HL-60 (cell line): ENCODE measurements at regions not wholly inside any gene's neighbourhood (a gene's known extent, or its start where the extent isn't known, plus 50 kb on each side); places are given as distances from the start of the nearest gene placed in this dataset.

ENCODE experiments used
- REST ChIP-seq: IDR thresholded peaks from 2 replicates; pipeline ENCODE4 v1.6.1; 2012; ENCODE audit warnings: low read depth; ENCODE audit not compliant: insufficient replicate concordance
- TF ChIP-seq, protein P1 (sequence below): IDR thresholded peaks from one replicate; pipeline ENCODE4 v1.5.1; 2011; ENCODE audit warnings: low read length, control low read depth, inconsistent platforms; ENCODE audit not compliant: insufficient read depth

- TF ChIP-seq REST = no peak
- TF ChIP-seq, protein P1, sequence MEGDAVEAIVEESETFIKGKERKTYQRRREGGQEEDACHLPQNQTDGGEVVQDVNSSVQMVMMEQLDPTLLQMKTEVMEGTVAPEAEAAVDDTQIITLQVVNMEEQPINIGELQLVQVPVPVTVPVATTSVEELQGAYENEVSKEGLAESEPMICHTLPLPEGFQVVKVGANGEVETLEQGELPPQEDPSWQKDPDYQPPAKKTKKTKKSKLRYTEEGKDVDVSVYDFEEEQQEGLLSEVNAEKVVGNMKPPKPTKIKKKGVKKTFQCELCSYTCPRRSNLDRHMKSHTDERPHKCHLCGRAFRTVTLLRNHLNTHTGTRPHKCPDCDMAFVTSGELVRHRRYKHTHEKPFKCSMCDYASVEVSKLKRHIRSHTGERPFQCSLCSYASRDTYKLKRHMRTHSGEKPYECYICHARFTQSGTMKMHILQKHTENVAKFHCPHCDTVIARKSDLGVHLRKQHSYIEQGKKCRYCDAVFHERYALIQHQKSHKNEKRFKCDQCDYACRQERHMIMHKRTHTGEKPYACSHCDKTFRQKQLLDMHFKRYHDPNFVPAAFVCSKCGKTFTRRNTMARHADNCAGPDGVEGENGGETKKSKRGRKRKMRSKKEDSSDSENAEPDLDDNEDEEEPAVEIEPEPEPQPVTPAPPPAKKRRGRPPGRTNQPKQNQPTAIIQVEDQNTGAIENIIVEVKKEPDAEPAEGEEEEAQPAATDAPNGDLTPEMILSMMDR = no peak
Observed at GRCh38 chr5:125023673-125024072, 277.2 kb upstream of the ZNF608 start.
